Central memory CD8-positive, alpha-beta T cell (primary cell): ENCODE measurements at regions not wholly inside any gene's neighbourhood (a gene's known extent, or its start where the extent isn't known, plus 50 kb on each side); places are given as distances from the start of the nearest gene placed in this dataset.
A peak's percentile ranks its signal among the peaks of the same experiment; 100 is the strongest.

Experiments used
- ATAC-seq: fragments of 150-1000 bp; cut with Tn5 transposase; replicated peaks from 2 replicates; pipeline ENCODE4 v1.10.0; 2022; ENCODE audit warnings: mild to moderate bottlenecking, moderate FRiP score, moderate number of reproducible peaks; ENCODE audit not compliant: poor library complexity, severe bottlenecking; ENCODE audit errors: extremely low read depth
- DNase-seq, 2 donors: peaks; one replicate each; pipeline ENCODE4 v3.0.0; 2021; ENCODE audit warnings: low spot score in 2 of 2
- H3K27ac Mint-ChIP-seq: one replicate; pipeline ENCODE4 v1.8.0; 2022; ENCODE audit warnings: low read depth, mild to moderate bottlenecking, moderate library complexity, mixed read lengths
- H3K27me3 Mint-ChIP-seq: one replicate; pipeline ENCODE4 v1.8.0; 2022; ENCODE audit warnings: mixed read lengths
- H3K36me3 Mint-ChIP-seq: one replicate; pipeline ENCODE4 v1.8.0; 2022; ENCODE audit warnings: mild to moderate bottlenecking, moderate library complexity, mixed read lengths; ENCODE audit not compliant: insufficient read depth
- H3K4me1 Mint-ChIP-seq: one replicate; pipeline ENCODE4 v1.8.0; 2022; ENCODE audit warnings: mixed read lengths
- H3K4me3 Mint-ChIP-seq: one replicate; pipeline ENCODE4 v1.8.0; 2022; ENCODE audit warnings: mild to moderate bottlenecking, moderate library complexity, mixed read lengths
- H3K9me3 Mint-ChIP-seq: one replicate; pipeline ENCODE4 v1.8.0; 2022; ENCODE audit warnings: mixed read lengths

DNA sequence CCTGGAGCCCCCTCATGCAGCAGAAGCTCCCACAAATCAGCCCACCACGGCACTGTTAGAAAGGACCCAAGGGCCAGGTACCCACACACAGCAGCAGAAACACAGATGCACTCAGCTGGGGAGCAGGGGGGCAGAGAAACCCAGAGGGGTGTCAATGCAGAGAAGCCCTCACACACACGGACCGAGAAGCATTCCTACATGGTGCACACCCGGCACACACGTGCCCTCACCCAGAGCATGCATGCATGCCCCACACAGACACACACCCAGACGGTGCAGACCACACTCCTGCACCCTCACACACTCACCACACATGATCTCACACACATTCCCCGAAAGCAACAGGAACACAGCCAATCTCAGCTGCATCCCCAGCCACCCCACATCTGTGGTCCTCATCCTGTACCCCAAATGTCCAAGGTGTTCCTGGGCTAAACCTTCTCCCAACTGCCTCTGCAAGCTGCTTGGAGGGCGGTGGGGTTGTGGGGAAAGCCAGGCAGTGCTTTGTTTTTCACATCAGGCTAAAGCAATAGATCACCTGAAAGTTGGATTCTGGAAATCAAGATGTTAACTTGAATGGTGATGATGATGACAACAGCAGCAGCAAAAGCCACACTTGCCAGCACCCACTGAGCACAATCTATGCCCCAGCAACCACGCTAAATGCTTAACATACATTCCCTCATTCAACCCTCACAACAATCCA is 102.3 kb downstream of the ZFP36L2 start:
- DNase-seq (no peak), ATAC-seq (no peak)
- Mint-ChIP-seq H3K9me3 (no peaks in the 10 kb centered on the region), H3K4me1 (peaks cover 40% of the 10 kb centered on the region), H3K27ac (no peak overlapping the region), H3K36me3 (peaks cover 3% of the 10 kb centered on the region), H3K27me3 (no peaks in the 10 kb centered on the region), H3K4me3 (no peak overlapping the region)

DNA sequence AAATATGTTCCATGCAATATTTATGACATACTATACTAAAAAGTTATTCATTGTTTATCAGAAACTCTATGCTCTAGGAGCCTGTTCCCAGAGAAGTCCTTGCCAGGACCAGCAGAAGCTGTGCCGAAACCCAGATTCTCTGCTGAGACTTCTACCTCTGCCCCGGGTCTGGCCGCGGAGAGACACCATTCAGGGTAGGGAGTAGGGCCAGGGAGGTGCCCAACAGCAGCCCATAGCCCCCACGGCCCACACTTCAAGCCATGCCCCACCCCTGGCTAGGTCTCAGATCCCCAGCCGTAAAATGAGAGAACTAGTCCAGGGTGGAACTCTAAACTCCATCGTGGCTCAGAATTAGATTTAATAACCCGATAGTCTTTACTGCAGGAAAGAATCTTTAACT is 102.9 kb downstream of the ZFP36L2 start:
- DNase-seq: no peak
- no peaks in the 10 kb centered on the region for H3K27me3 Mint-ChIP-seq
- ATAC-seq: no peak
- no peak overlapping the region for H3K27ac Mint-ChIP-seq
- peaks cover 3% of the 10 kb centered on the region for H3K36me3 Mint-ChIP-seq
- H3K4me3 Mint-ChIP-seq: no peak overlapping the region
- H3K9me3 Mint-ChIP-seq: peaks cover 4% of the 10 kb centered on the region
- H3K4me1 Mint-ChIP-seq: peaks cover 35% of the 10 kb centered on the region

DNA sequence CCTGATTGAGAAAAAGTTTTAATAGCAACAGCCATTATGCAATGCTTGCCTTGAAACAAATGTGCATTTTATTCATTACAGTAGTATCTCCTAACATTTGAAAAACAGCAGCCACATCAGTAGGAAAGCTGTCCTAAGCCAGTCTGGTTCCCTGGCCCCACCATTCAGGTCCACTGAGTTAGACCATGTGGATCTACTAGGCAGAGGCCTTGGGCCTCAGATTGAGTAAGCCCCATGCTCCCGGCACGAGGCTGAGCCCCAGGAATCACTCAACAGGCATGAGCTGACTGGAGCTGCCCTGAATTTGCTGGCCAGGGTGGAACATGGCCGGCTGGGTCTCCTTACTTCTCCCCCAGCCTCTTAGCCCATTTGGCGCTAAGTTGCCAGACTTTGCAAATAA is 103.4 kb downstream of the ZFP36L2 start:
- peaks cover 6% of the 10 kb centered on the region for H3K9me3 Mint-ChIP-seq
- H3K36me3 Mint-ChIP-seq: peaks cover 3% of the 10 kb centered on the region
- H3K4me3 Mint-ChIP-seq: no peak overlapping the region
- no peaks in the 10 kb centered on the region for H3K27me3 Mint-ChIP-seq
- no peak overlapping the region for H3K27ac Mint-ChIP-seq
- DNase-seq (no peak), ATAC-seq (no peak)
- H3K4me1 Mint-ChIP-seq: peaks cover 30% of the 10 kb centered on the region

DNA sequence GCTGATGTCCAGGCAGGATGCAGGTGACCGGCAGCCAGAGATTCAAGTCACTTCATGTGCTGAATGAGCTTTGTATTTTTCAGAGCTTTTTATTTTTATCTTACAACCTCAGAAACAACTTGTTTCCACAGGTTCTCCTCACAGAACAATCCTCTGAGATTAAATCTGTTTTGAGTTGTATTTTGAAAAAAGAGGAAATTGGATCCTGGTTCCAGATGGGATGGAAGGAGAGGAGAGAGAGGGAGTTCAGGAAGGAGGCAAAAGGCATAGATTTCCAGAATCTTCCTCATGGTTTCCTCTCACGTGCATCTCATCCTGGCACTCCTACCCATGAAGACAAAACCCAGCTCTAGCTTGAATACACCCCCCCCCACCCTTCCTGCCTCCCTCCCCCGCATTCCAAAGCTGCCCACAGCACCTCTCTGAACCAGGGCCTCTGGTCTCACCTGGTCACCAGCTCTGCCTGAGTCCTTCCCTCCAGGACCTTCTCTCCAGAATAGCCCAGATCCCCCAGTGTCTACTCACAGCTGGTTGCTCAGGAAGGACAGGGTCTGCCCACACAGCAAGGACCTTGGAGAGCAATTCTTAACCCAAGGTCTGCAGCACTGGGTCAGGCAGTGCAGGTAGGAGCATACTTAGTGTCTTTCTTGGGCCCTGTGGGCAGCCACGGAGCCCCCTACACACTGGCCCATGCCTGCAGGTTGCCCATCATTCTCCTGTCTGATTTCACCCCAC is 104.7 kb downstream of the ZFP36L2 start:
- Mint-ChIP-seq H3K4me1 (peaks cover 20% of the 10 kb centered on the region), H3K27me3 (no peaks in the 10 kb centered on the region), H3K27ac (no peak overlapping the region), H3K4me3 (no peak overlapping the region), H3K36me3 (no peaks in the 10 kb centered on the region), H3K9me3 (peaks cover 6% of the 10 kb centered on the region)
- no peak for DNase-seq
- no peak for ATAC-seq

DNA sequence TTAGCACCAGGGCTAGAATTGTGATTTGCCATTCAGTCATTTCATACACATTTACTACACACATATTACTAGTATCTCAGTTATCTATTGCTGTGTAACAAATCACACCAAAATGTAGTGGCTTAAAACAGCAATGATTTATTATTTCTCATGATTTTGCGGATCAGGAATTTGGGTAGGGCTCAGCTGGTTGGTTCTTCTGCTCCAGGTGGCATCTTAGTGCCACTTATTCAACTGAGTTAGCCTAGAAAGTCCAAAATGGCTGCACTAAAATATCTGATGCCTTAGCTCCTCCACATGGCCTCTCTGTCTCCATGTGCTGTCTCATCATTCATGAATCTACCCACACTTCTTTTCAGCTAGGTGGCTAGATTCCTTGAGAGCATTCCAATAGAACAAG is 107.1 kb downstream of the ZFP36L2 start:
- no peak for ATAC-seq
- peaks cover 19% of the 10 kb centered on the region for H3K4me1 Mint-ChIP-seq
- H3K9me3 Mint-ChIP-seq: peaks cover 6% of the 10 kb centered on the region
- no peak for DNase-seq
- no peak overlapping the region for H3K27ac Mint-ChIP-seq
- no peak overlapping the region for H3K4me3 Mint-ChIP-seq
- no peaks in the 10 kb centered on the region for H3K27me3 Mint-ChIP-seq
- H3K36me3 Mint-ChIP-seq: no peaks in the 10 kb centered on the region

DNA sequence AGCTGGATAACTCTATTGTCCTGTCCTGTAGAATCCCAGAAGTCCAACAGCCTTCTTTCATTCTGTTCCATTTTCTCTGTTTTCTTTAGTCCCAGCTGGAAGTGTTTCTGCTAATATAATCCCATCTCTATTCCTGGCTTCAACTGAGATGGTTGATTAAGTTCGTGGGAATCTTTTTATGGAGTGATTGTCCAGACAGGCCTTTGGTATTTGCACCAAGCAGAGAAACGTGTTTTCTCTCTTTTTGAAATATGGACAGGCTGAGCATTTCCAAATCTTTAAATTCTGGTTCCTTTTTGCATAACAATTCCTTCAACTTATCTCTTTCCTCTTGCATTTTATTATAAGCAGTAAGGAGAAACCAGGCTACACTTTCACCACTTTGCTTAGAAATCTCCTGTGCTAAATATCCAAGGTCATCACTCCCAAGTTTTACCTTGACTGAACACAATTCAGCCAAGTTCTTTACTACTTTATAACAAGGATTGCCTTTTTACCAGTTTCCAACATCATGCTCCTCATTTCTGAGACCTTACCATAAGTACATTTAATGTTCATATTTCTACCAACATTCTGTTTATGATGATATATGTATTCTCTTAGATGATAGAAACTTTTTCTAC is 108.8 kb downstream of the ZFP36L2 start:
- ATAC-seq (no peak), DNase-seq (no peak)
- Mint-ChIP-seq H3K27ac (no peak overlapping the region), H3K36me3 (no peaks in the 10 kb centered on the region), H3K9me3 (peaks cover 6% of the 10 kb centered on the region), H3K4me1 (peaks cover 14% of the 10 kb centered on the region), H3K4me3 (no peak overlapping the region), H3K27me3 (no peaks in the 10 kb centered on the region)

DNA sequence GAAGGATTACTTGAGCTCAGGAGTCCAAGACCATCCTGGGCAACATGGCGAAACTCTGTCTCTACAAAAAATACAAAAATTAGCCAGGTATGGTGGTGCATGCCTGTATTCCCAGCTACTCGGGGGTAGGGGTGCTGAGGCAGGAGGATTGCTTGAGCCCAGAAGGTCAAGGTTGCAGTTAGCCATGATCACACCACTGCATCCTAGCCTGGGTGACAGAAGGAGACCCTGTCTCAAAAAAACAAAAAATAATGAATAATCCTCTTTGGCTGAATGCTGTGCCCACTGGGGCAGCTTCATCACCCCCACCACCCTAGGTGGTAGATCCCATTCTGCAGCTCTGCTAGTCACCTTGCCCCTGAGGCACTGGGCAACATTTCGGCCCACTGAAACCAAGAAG is 109.4 kb downstream of the ZFP36L2 start:
- ATAC-seq: no peak
- peaks cover 8% of the 10 kb centered on the region for H3K4me1 Mint-ChIP-seq
- H3K27ac Mint-ChIP-seq: no peak overlapping the region
- peaks cover 6% of the 10 kb centered on the region for H3K9me3 Mint-ChIP-seq
- no peak overlapping the region for H3K4me3 Mint-ChIP-seq
- H3K27me3 Mint-ChIP-seq: no peaks in the 10 kb centered on the region
- no peaks in the 10 kb centered on the region for H3K36me3 Mint-ChIP-seq
- no peak for DNase-seq

DNA sequence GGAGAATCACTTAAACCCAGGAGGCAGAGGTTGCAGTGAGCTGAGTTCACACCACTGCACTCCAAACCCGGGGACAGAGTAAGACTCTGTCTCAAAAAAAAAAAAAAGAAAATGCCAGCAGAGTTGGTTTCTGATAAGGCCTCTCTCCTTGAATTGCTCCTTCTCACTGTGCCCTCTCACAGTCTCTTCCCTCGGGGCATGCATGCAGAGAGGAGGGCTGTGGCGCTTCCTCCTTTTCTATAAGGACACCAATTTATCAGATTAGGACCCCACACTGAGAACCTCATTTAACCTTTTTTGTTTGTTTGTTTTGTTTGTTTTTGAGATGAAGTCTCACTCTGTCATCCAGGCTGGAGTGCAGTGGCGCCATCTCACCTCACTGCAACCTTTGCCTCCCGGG is 110.5 kb downstream of the ZFP36L2 start:
- Mint-ChIP-seq H3K4me1 (peaks cover 6% of the 10 kb centered on the region), H3K36me3 (no peaks in the 10 kb centered on the region), H3K27me3 (no peaks in the 10 kb centered on the region), H3K9me3 (peaks cover 6% of the 10 kb centered on the region), H3K4me3 (no peak overlapping the region), H3K27ac (no peak overlapping the region)
- DNase-seq: no peak
- no peak for ATAC-seq

DNA sequence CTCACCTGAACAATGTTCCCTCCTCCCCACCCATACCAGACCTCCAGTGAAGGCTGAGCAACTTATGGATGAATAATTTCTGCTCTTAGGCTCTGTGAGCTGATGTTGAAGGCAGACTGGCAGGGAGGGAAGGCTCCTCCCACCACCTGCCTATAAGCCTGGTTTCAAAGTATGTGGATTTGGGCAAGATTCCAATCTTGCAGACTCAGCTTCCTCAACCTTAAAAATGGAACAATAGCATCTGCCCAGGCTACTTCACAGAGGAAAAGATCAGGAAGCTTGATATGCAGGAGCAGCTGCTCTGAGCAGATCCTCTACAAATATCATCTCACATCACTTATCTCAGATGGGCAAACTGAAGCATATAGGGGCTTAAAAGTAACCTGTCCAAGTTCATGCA is 112.2 kb downstream of the ZFP36L2 start:
- DNase-seq (no peak), ATAC-seq (no peak)
- H3K4me1 Mint-ChIP-seq: peaks cover 13% of the 10 kb centered on the region
- H3K4me3 Mint-ChIP-seq: no peak overlapping the region
- no peaks in the 10 kb centered on the region for H3K27me3 Mint-ChIP-seq
- no peaks in the 10 kb centered on the region for H3K36me3 Mint-ChIP-seq
- no peak overlapping the region for H3K27ac Mint-ChIP-seq
- peaks cover 6% of the 10 kb centered on the region for H3K9me3 Mint-ChIP-seq

DNA sequence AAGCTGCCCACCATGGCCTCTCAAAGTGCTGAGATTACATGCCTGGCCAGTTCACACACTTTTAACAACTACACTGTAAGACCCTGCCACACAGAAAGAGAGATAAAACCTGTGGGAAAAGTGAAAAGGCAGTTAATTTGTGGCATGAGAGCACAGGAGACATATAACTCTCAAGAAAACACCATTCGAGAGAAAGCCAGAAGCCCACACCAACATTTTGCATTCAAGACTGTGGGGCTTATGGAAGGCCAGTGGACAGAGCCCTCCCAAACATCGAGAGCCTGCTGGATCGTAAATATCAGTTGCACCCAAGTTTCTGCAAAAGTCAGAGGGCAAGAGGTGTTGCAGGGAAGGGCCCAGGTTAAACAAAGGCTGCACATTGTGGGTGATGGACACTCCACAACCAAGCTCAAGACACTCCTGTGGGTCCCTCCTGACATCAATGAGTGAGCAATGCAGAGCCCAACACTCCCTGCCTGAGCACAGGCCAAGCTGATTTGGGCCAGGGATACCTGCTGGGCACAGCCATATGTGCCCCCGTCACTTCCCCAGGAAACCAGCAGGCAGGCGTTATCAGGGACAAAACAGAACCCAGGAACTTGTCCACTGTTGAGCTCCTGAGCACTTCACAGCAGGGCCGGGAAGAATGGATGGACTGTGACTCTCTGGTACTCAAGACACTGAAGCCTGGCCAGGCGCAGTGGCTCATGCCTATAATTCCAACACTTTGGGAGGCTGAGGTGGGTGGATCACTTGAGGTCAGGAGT is 114.4 kb downstream of the ZFP36L2 start:
- DNase-seq (no peak), ATAC-seq (no peak)
- no peak overlapping the region for H3K4me3 Mint-ChIP-seq
- no peaks in the 10 kb centered on the region for H3K36me3 Mint-ChIP-seq
- H3K4me1 Mint-ChIP-seq: peaks cover 16% of the 10 kb centered on the region
- H3K27me3 Mint-ChIP-seq: no peaks in the 10 kb centered on the region
- H3K9me3 Mint-ChIP-seq: no peaks in the 10 kb centered on the region
- no peak overlapping the region for H3K27ac Mint-ChIP-seq

DNA sequence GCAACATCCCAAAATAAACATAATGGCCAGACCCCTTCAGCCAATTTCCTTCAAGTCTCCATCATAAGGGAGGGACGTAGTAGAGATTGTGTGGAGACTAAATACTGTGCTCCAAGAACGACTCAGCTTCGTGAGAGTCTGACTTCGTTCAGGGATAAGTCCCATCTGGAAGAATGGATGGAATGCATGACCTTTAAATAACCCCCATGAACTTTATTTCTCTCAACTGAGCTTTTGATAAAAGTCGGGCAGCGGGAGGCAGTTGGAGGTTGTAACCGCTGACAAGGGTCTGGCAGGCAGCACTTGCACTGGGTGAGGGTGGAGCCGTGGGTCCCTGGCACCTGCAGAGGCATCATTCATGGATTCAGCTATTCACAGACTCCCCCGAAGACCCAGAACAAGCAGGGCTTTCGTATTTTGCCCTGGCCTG is 115.9 kb downstream of the ZFP36L2 start:
- peaks cover 16% of the 10 kb centered on the region for H3K4me1 Mint-ChIP-seq
- H3K4me3 Mint-ChIP-seq: no peak overlapping the region
- no peaks in the 10 kb centered on the region for H3K9me3 Mint-ChIP-seq
- H3K36me3 Mint-ChIP-seq: no peaks in the 10 kb centered on the region
- no peak overlapping the region for H3K27ac Mint-ChIP-seq
- no peak for ATAC-seq
- no peak for DNase-seq
- no peaks in the 10 kb centered on the region for H3K27me3 Mint-ChIP-seq

DNA sequence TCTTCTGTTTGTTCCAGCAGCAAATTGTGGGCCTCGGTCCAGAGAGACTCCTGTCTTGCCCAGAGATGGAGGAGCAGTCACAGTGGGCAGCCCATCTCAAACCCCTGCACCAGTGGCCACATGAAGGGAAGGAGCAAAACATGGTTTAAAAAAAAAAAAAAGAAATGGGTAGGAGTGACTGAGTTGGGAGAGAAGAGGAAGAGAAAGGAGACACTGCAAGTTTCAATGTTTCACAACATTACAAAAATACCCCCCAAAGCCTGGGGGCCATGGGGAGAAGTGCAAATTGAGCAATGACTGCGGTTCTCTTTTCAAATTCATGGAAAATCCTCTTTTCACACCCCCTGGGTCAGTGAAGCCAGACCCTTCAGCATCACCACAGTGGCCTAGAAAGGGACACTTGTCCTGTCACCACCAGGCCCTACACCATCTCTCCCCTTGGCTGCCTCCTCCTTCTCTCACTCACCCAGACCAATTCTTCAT is 117.1 kb downstream of the ZFP36L2 start:
- ATAC-seq: no peak
- no peaks in the 10 kb centered on the region for H3K36me3 Mint-ChIP-seq
- H3K9me3 Mint-ChIP-seq: peaks cover 1% of the 10 kb centered on the region
- DNase-seq: no peak
- H3K4me1 Mint-ChIP-seq: peaks cover 10% of the 10 kb centered on the region
- H3K27ac Mint-ChIP-seq: peak overlapping the region; percentile 47
- H3K4me3 Mint-ChIP-seq: no peak overlapping the region
- H3K27me3 Mint-ChIP-seq: no peaks in the 10 kb centered on the region
